Stimulated activated CD4-positive, alpha-beta T cell treated with anti-CD3 and anti-CD28 coated beads, Interleukin-4, amount 100 ng/mL, for 4 hours (primary cell): ENCODE measurements at regions not wholly inside any gene's neighbourhood (a gene's known extent, or its start where the extent isn't known, plus 50 kb on each side); places are given as distances from the start of the nearest gene placed in this dataset.
"Not testable (repeated sequence)": the region's sequence is repeated elsewhere in the genome, so short reads cannot be mapped to it uniquely, and the experiment has no call there.

Source experiments
- DNase-seq, 2 experiments: peaks; one replicate each; pipeline ENCODE4 v3.0.0-alpha.2; 2020

- DNase-seq, result no peak
Observed at GRCh38 chr16:17572145-17572544, 101.4 kb upstream of the XYLT1 start.

- no peak for DNase-seq
Observed at GRCh38 chr16:17571499-17572093, 100.8 kb upstream of the XYLT1 start.

- DNase-seq, result no peak
Observed at GRCh38 chr16:17568239-17568638, 97.5 kb upstream of the XYLT1 start.

GRCh38 chr16:17567455-17567854 lies 96.7 kb upstream of the XYLT1 start:
- DNase-seq, result no peak

- no peak for DNase-seq
Observed at GRCh38 chr16:17566656-17567450, 96.1 kb upstream of the XYLT1 start.

- no peak for DNase-seq
Observed at GRCh38 chr16:17566075-17566474, 95.3 kb upstream of the XYLT1 start.

GRCh38 chr16:17565605-17566004 lies 94.8 kb upstream of the XYLT1 start:
- no peak for DNase-seq

GRCh38 chr16:17564856-17565255 lies 94.1 kb upstream of the XYLT1 start:
- no peak for DNase-seq

- no peak for DNase-seq
Observed at GRCh38 chr16:17563323-17564091, 92.7 kb upstream of the XYLT1 start.

GRCh38 chr16:17561056-17561455 lies 90.3 kb upstream of the XYLT1 start:
- no peak for DNase-seq

- no peak for DNase-seq
Observed at GRCh38 chr16:17560548-17560947, 89.8 kb upstream of the XYLT1 start.

GRCh38 chr16:17559394-17559793 lies 88.6 kb upstream of the XYLT1 start:
- DNase-seq, result no peak

GRCh38 chr16:17557949-17558348 lies 87.2 kb upstream of the XYLT1 start:
- no peak for DNase-seq

GRCh38 chr16:17557480-17557879 lies 86.7 kb upstream of the XYLT1 start:
- no peak for DNase-seq

GRCh38 chr16:17556276-17557052 lies 85.7 kb upstream of the XYLT1 start:
- DNase-seq, result no peak

GRCh38 chr16:17555176-17555575 lies 84.4 kb upstream of the XYLT1 start:
- no peak for DNase-seq

GRCh38 chr16:17552351-17552750 lies 81.6 kb upstream of the XYLT1 start:
- DNase-seq, result no peak

- DNase-seq, result not testable (repeated sequence)
Observed at GRCh38 chr16:17551682-17552081, 80.9 kb upstream of the XYLT1 start.

- no peak for DNase-seq
Observed at GRCh38 chr16:17548825-17549224, 78.1 kb upstream of the XYLT1 start.

GRCh38 chr16:17544785-17545184 lies 74.0 kb upstream of the XYLT1 start:
- peak in 1 of 2 experiments; percentile 11 for DNase-seq

- DNase-seq, result no peak
Observed at GRCh38 chr16:17544304-17544703, 73.5 kb upstream of the XYLT1 start.

GRCh38 chr16:17543073-17543472 lies 72.3 kb upstream of the XYLT1 start:
- DNase-seq, result no peak

- DNase-seq, result no peak
Observed at GRCh38 chr16:17541324-17541723, 70.6 kb upstream of the XYLT1 start.
